Activated CD4-positive, alpha-beta T cell treated with anti-CD3 and anti-CD28 coated beads, Interleukin-2, Interleukin-4, amounts not matched to agents 100 ng/mL and 50 ng/mL, durations not matched to agents 16 hours and 8 hours (primary cell): ENCODE measurements at regions not wholly inside any gene's neighbourhood (a gene's known extent, or its start where the extent isn't known, plus 50 kb on each side); places are given as distances from the start of the nearest gene placed in this dataset.

Source experiments
- DNase-seq: peaks from one replicate; pipeline ENCODE4 v3.0.0-alpha.2; 2020; ENCODE audit warnings: low spot score

- no peak for DNase-seq
These were observed 1962.2 kb upstream of the WWC1 start for GRCh38 chr5:166329149-166329800.

- DNase-seq = no peak
These were observed 1961.4 kb upstream of the WWC1 start for GRCh38 chr5:166330036-166330435.

GRCh38 chr5:166331521-166331920 is 1959.9 kb upstream of the WWC1 start:
- DNase-seq = no peak

- no peak for DNase-seq
These were observed 1952.6 kb upstream of the WWC1 start for GRCh38 chr5:166338801-166339200.

GRCh38 chr5:166340039-166340438 is 1951.4 kb upstream of the WWC1 start:
- no peak for DNase-seq

GRCh38 chr5:166341740-166342337 is 1949.6 kb upstream of the WWC1 start:
- no peak for DNase-seq

GRCh38 chr5:166342402-166342801 is 1949.0 kb upstream of the WWC1 start:
- no peak for DNase-seq

- no peak for DNase-seq
These were observed 1944.6 kb upstream of the WWC1 start for GRCh38 chr5:166346726-166347374.

- DNase-seq = no peak
These were observed 1942.4 kb upstream of the WWC1 start for GRCh38 chr5:166349046-166349445.

GRCh38 chr5:166353580-166353979 is 1937.9 kb upstream of the WWC1 start:
- no peak for DNase-seq

GRCh38 chr5:166354332-166354731 is 1937.1 kb upstream of the WWC1 start:
- DNase-seq = no peak

- DNase-seq = no peak
These were observed 1935.3 kb upstream of the WWC1 start for GRCh38 chr5:166356096-166356495.

- no peak for DNase-seq
These were observed 1933.2 kb upstream of the WWC1 start for GRCh38 chr5:166358127-166358830.

GRCh38 chr5:166363087-166363760 is 1928.2 kb upstream of the WWC1 start:
- DNase-seq = no peak

- DNase-seq = no peak
These were observed 1926.3 kb upstream of the WWC1 start for GRCh38 chr5:166365164-166365563.

- DNase-seq = no peak
These were observed 1924.1 kb upstream of the WWC1 start for GRCh38 chr5:166367391-166367790.

- no peak for DNase-seq
These were observed 1922.1 kb upstream of the WWC1 start for GRCh38 chr5:166369346-166369745.

GRCh38 chr5:166369807-166370206 is 1921.6 kb upstream of the WWC1 start:
- DNase-seq = no peak

- DNase-seq = no peak
These were observed 1920.3 kb upstream of the WWC1 start for GRCh38 chr5:166370928-166371690.

GRCh38 chr5:166373817-166374216 is 1917.6 kb upstream of the WWC1 start:
- no peak for DNase-seq

- DNase-seq = no peak
These were observed 1913.7 kb upstream of the WWC1 start for GRCh38 chr5:166377756-166378155.

GRCh38 chr5:166379517-166379916 is 1911.9 kb upstream of the WWC1 start:
- DNase-seq = no peak
